ENCODE measurements at regions not wholly inside any gene's neighbourhood (a gene's known extent, or its start where the extent isn't known, plus 50 kb on each side); places are given as distances from the start of the nearest gene placed in this dataset.

- TF ChIP-seq SMARCB1 (IDR thresholded peaks at IDR 0.05; ENCODE audit: insufficient read length, low read depth) = no peak
- no peak for TF ChIP-seq TAF1 (IDR thresholded peaks at IDR 0.05; ENCODE audit: control insufficient read depth, extremely low read depth, insufficient read depth, low read length, severe bottlenecking)
- TF ChIP-seq, protein P1, sequence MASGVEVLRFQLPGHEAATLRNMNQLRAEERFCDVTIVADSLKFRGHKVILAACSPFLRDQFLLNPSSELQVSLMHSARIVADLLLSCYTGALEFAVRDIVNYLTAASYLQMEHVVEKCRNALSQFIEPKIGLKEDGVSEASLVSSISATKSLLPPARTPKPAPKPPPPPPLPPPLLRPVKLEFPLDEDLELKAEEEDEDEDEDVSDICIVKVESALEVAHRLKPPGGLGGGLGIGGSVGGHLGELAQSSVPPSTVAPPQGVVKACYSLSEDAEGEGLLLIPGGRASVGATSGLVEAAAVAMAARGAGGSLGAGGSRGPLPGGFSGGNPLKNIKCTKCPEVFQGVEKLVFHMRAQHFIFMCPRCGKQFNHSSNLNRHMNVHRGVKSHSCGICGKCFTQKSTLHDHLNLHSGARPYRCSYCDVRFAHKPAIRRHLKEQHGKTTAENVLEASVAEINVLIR (CRISPR knock-in tag; IDR thresholded peaks at IDR 0.05) = no peak
- no peak for TF ChIP-seq SNIP1 (IDR thresholded peaks at IDR 0.05; ENCODE audit: low read depth)
- TF ChIP-seq RUNX1 (IDR thresholded peaks at IDR 0.05; ENCODE audit: low read depth) = no peak
These were observed 114.6 kb downstream of the NBPF12 start (continued) for GRCh38 chr1:147052677-147053076.

- no peaks in the 10 kb centered on the region for H3K36me3 ChIP-seq (ENCODE audit: control insufficient read depth, insufficient read depth, low read length)
- ATAC-seq (no peak), DNase-seq (ENCODE audit: extremely low read depth in 1 of 4, low spot score in 3 of 4) (no peak), FAIRE-seq (no peak)
- no TSS peak for BruUV-seq (replicated peaks)
- under 1% methylated on average over 8 of the region's 8 CpGs for WGBS (ENCODE audit: insufficient coverage, low coverage, missing lambda C conversion rate)
- TF ChIP-seq NR4A1 (CRISPR knock-in tag; IDR thresholded peaks at IDR 0.05) = no peak
- TF ChIP-seq NR4A1 (tag; IDR thresholded peaks at IDR 0.05) = no peak
- no peak for TF ChIP-seq FOXA3 (CRISPR knock-in tag; conservative IDR thresholded peaks at IDR 0.05 in 1 of 2, IDR thresholded peaks at IDR 0.05 in 1 of 2)
- TF ChIP-seq SPI1 (IDR thresholded peaks at IDR 0.05; ENCODE audit: borderline replicate concordance, low read depth, low read length) = peak; percentile 88
- no peak for TF ChIP-seq KLF13 (tag; IDR thresholded peaks at IDR 0.05; ENCODE audit: borderline replicate concordance, low read depth)
- TF ChIP-seq ZBTB49 (CRISPR knock-in tag; IDR thresholded peaks at IDR 0.05; ENCODE audit: borderline replicate concordance) = no peak
- no peaks in the 10 kb centered on the region for H3K9me1 ChIP-seq (ENCODE audit: control insufficient read depth, insufficient read depth, low read length)
- H3K9me3 ChIP-seq (replicated peaks; ENCODE audit: control insufficient read depth, insufficient read depth, low read depth, low read length) = no peaks in the 10 kb centered on the region
- POLR2A ChIA-PET = interaction anchor here (1.9 kb wide), 1 partner anchor 33 kb away, joined by 9 read pairs; no protein-coding TSS in a partner anchor
- in situ Hi-C loops (cut with MboI) = no loop called here
- no peak overlapping the region for H2AFZ ChIP-seq (ENCODE audit: low read depth, low read length)
- CTCF ChIA-PET (ENCODE audit: low intra/inter-chr PET ratio) = no interaction called here
- no peaks in the 10 kb centered on the region for H4K20me1 ChIP-seq (replicated peaks; ENCODE audit: control insufficient read depth, insufficient read depth, low read length)
- H3K9ac ChIP-seq (ENCODE audit: insufficient read depth in 1 of 2, low read depth in 2 of 2, low read length in 2 of 2) = no peak overlapping the region
- intact Hi-C loops (cut with micrococcal nuclease) = no loop called here
- no peaks in the 10 kb centered on the region for H3K79me2 ChIP-seq (ENCODE audit: control insufficient read depth, insufficient read depth, low read length)
- no peak overlapping the region for H3K27ac ChIP-seq (ENCODE audit: extremely low read depth, low read depth, low read length)
- no peak overlapping the region for H3K4me3 ChIP-seq
- no peaks in the 10 kb centered on the region for H3K4me1 ChIP-seq (replicated peaks in 1 of 2; ENCODE audit: control insufficient read depth in 2 of 2, insufficient read depth in 2 of 2, low read length in 2 of 2)
- H3K27me3 ChIP-seq (ENCODE audit: control insufficient read depth in 2 of 2, insufficient read depth in 2 of 2, low read length in 2 of 2) = peaks cover 0 to 22% of the 10 kb centered on the region in 2 experiments; a peak in 3 of 5 replicates
- no peak overlapping the region for H3K4me2 ChIP-seq (ENCODE audit: insufficient read depth, low read length)
These were observed 114.0 kb downstream of the NBPF12 start for GRCh38 chr1:147052143-147052542.

Measured in K562 (cell line).